ENCODE measurements at regions not wholly inside any gene's neighbourhood (a gene's known extent, or its start where the extent isn't known, plus 50 kb on each side); places are given as distances from the start of the nearest gene placed in this dataset.

GRCh38 chr10:121079226-121079625, 228.1 kb downstream of the WDR11 start:
- TF ChIP-seq HDGF (IDR thresholded peaks at IDR 0.05; ENCODE audit: borderline replicate concordance) (no peak), ARNT (IDR thresholded peaks at IDR 0.05) (no peak), SP1 (IDR thresholded peaks at IDR 0.05) (no peak), FOXM1 (IDR thresholded peaks at IDR 0.05; ENCODE audit: borderline replicate concordance) (no peak), ELF4 (IDR thresholded peaks at IDR 0.05) (no peak), SUZ12 (IDR thresholded peaks at IDR 0.05) (no peak), LEF1 (IDR thresholded peaks at IDR 0.05; ENCODE audit: borderline replicate concordance) (no peak)

All from HEK293T (cell line).